Sigmoid colon (tissue), 6 donors: ENCODE measurements at regions not wholly inside any gene's neighbourhood (a gene's known extent, or its start where the extent isn't known, plus 50 kb on each side); places are given as distances from the start of the nearest gene placed in this dataset.

Experiments
- DNase-seq: peaks from one replicate; pipeline ENCODE4 v3.0.0-alpha.2; 2019
- H3K27ac ChIP-seq, 4 donors: fragments of 200-600 bp; sonication (generic); one replicate each; pipeline ENCODE4 v1.5.1; 2016 to 2019; ENCODE audit warnings: mild to moderate bottlenecking in 1 of 4
- H3K27me3 ChIP-seq, 3 donors: fragments of 200-600 bp; sonication (generic); one replicate each; pipeline ENCODE4 v1.5.1; 2019; ENCODE audit warnings: mild to moderate bottlenecking in 1 of 3
- H3K36me3 ChIP-seq, 4 donors: fragments of 200-600 bp; sonication (generic); one replicate each; pipeline ENCODE4 v1.5.1; 2016 to 2019
- H3K4me1 ChIP-seq, 4 donors: fragments of 200-600 bp; sonication (generic); one replicate each; pipeline ENCODE4 v1.5.1; 2017 to 2019
- H3K4me3 ChIP-seq, 4 donors: fragments of 200-600 bp; sonication (generic); one replicate each; pipeline ENCODE4 v1.5.1; 2017 to 2019; ENCODE audit warnings: mild to moderate bottlenecking in 2 of 4, moderate library complexity in 1 of 4
- H3K9me3 ChIP-seq, 4 donors: fragments of 200-600 bp in 3 of 4; sonication (generic) in 3 of 4; one replicate each; pipeline versions ENCODE4 v1.5.1 to v1.6.1; 2013 to 2019
- CTCF ChIP-seq, 4 experiments: fragments of 450-650 bp in 3 of 4; fragments of 200-600 bp in 1 of 4; IDR thresholded peaks; one replicate each; pipeline ENCODE4 v1.5.1; 2016 to 2019; ENCODE audit warnings: antibody characterized with exemption in 4 of 4, mild to moderate bottlenecking in 3 of 4, moderate library complexity in 2 of 4
- EP300 ChIP-seq, 4 donors: sonication (generic); formaldehyde crosslinking; IDR thresholded peaks; one replicate each; pipeline ENCODE4 v1.6.1; 2017; ENCODE audit warnings: antibody characterized with exemption in 4 of 4
- POLR2A ChIP-seq, 2 donors: fragments of 450-650 bp; IDR thresholded peaks; one replicate each; pipeline ENCODE4 v1.6.1; 2016; ENCODE audit warnings: antibody characterized with exemption in 2 of 2, mild to moderate bottlenecking in 2 of 2, moderate library complexity in 2 of 2
- POLR2AphosphoS5 ChIP-seq, 4 donors: sonication (generic); formaldehyde crosslinking; IDR thresholded peaks; one replicate each; pipeline ENCODE4 v1.6.1; 2017; ENCODE audit warnings: antibody characterized with exemption in 4 of 4
- WGBS, 2 donors: extraction: QIAGEN DNeasy Blood & Tissue Kit; methylation state at CpG; one replicate each; pipeline ENCODE4 v1.1.7; 2013; 5-methylcytosine and 5-hydroxymethylcytosine counted together
- intact Hi-C: fragments of 100-400 bp; cut with DNase I; formaldehyde crosslinking; loops from one replicate; pipeline ENCODE4 v1.15.1; 2023
- donor health status: healthy with polysubstance abuse.
- donor health status: healthy.

- Histone ChIP-seq H3K36me3 (no peaks in the 10 kb centered on the region), H3K27me3 (no peaks in the 10 kb centered on the region), H3K4me1 (peaks cover 0 to 27% (median 19%) of the 10 kb centered on the region in 4 donors), H3K27ac (peak overlapping the region in 1 of 4 donors; percentile 44), H3K4me3 (no peak overlapping the region), H3K9me3 (no peaks in the 10 kb centered on the region)
- DNase-seq = no peak
- 80 to 89% methylated on average over 4 of the region's 4 CpGs for WGBS, 2 donors
- TF ChIP-seq POLR2A (IDR thresholded peaks at IDR 0.05) (no peak), POLR2AphosphoS5 (IDR thresholded peaks at IDR 0.05) (no peak), CTCF (IDR thresholded peaks at IDR 0.05) (no peak), EP300 (IDR thresholded peaks at IDR 0.05) (no peak)
- intact Hi-C loops = no loop called here
These were observed 190.6 kb upstream of the SPRED2 start for GRCh38 chr2:65622951-65623535.

- DNase-seq = no peak
- Histone ChIP-seq H3K4me3 (no peak overlapping the region), H3K9me3 (no peaks in the 10 kb centered on the region), H3K27me3 (no peaks in the 10 kb centered on the region), H3K27ac (peak overlapping the region in 1 of 4 donors; percentile 44), H3K36me3 (no peaks in the 10 kb centered on the region), H3K4me1 (peaks cover 0 to 27% (median 19%) of the 10 kb centered on the region in 4 donors)
- WGBS, 2 donors = 24 to 45% methylated on average over 1 of the region's 1 CpG
- TF ChIP-seq POLR2AphosphoS5 (IDR thresholded peaks at IDR 0.05) (no peak), CTCF (IDR thresholded peaks at IDR 0.05) (no peak), EP300 (IDR thresholded peaks at IDR 0.05) (no peak), POLR2A (IDR thresholded peaks at IDR 0.05) (no peak)
- intact Hi-C loops = no loop called here
These were observed 190.1 kb upstream of the SPRED2 start for GRCh38 chr2:65622499-65622898.

- TF ChIP-seq CTCF (IDR thresholded peaks at IDR 0.05) (peak in 1 of 4 experiments; percentile 10), EP300 (IDR thresholded peaks at IDR 0.05) (no peak)
- intact Hi-C loops = no loop called here
- H3K27ac ChIP-seq = no peak overlapping the region
- peaks cover 0 to 26% (median 19%) of the 10 kb centered on the region in 4 donors for H3K4me1 ChIP-seq
- no peak overlapping the region for H3K4me3 ChIP-seq
- no peaks in the 10 kb centered on the region for H3K36me3 ChIP-seq
- WGBS, 2 donors = 86 to 92% methylated on average over 1 of the region's 1 CpG
- no peak for DNase-seq
- H3K27me3 ChIP-seq = no peaks in the 10 kb centered on the region
- no peaks in the 10 kb centered on the region for H3K9me3 ChIP-seq
These were observed 188.1 kb upstream of the SPRED2 start for GRCh38 chr2:65620524-65620923.

GRCh38 chr2:65620026-65620425 is 187.6 kb upstream of the SPRED2 start:
- Histone ChIP-seq H3K4me3 (no peak overlapping the region), H3K27ac (no peak overlapping the region), H3K9me3 (no peaks in the 10 kb centered on the region), H3K4me1 (peaks cover 0 to 21% (median 17%) of the 10 kb centered on the region in 4 donors), H3K36me3 (no peaks in the 10 kb centered on the region), H3K27me3 (no peaks in the 10 kb centered on the region)
- no peak for TF ChIP-seq CTCF (IDR thresholded peaks at IDR 0.05)
- intact Hi-C loops = no loop called here
- WGBS, 2 donors = 85 to 90% methylated on average over 2 of the region's 2 CpGs
- DNase-seq = no peak

- Histone ChIP-seq H3K27ac (no peak overlapping the region), H3K36me3 (no peaks in the 10 kb centered on the region), H3K4me3 (no peak overlapping the region), H3K4me1 (peaks cover 0 to 9% (median under 1%) of the 10 kb centered on the region in 4 donors), H3K27me3 (no peaks in the 10 kb centered on the region), H3K9me3 (no peaks in the 10 kb centered on the region)
- no peak for DNase-seq
- intact Hi-C loops = no loop called here
- TF ChIP-seq EP300 (IDR thresholded peaks at IDR 0.05) = no peak
- no peak for TF ChIP-seq POLR2A (IDR thresholded peaks at IDR 0.05)
- TF ChIP-seq POLR2AphosphoS5 (IDR thresholded peaks at IDR 0.05) = no peak
- TF ChIP-seq CTCF (IDR thresholded peaks at IDR 0.05) = no peak
- 91 to 94% methylated on average over 2 of the region's 2 CpGs for WGBS, 2 donors
These were observed 183.2 kb upstream of the SPRED2 start for GRCh38 chr2:65615602-65616001.
